ENCODE measurements at regions not wholly inside any gene's neighbourhood (a gene's known extent, or its start where the extent isn't known, plus 50 kb on each side); places are given as distances from the start of the nearest gene placed in this dataset.
A peak's percentile ranks its signal among the peaks of the same experiment; 100 is the strongest.

DNA sequence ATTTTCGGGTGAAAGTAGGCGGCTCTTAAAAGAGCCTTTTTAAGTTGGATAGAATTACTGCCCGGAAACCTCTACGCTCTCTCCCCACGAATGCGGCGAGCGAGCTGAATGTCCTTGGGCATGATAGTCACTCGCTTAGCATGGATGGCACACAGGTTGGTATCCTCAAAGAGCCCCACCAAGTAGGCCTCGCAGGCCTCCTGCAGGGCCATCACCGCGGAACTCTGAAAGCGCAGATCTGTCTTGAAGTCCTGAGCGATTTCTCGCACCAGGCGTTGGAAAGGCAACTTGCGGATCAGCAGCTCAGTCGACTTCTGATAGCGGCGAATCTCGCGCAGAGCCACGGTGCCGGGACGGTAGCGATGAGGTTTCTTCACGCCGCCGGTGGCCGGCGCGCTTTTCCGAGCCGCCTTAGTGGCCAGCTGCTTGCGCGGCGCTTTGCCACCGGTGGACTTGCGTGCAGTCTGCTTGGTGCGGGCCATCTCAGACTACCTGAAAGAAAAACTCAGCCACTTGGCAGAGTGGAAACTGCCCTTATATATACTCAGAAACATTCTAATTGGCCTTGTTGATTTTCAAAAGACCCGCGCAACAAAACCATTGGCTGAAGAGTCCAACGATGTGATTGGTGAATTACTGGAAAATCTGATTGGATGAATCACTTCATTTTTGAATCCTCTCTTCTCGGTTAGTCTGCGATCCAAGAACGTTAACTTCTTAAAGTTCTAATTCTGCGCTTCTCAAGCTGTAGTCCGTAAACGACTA is 93.9 kb upstream of the BTN3A2 start:
- Histone ChIP-seq H3K36me3 (ENCODE audit: control insufficient read depth in 1 of 2, insufficient read depth in 2 of 2, low read length in 2 of 2) (no peaks in the 10 kb centered on the region), H3K4me3 (ENCODE audit: low read depth, low read length) (peak overlapping the region; percentile 74), H3K27me3 (ENCODE audit: insufficient read depth, low read length) (no peaks in the 10 kb centered on the region), H3K18ac (ENCODE audit: low read length) (peak overlapping the region; percentile 85), H3K79me1 (ENCODE audit: low read length) (peaks cover 15% of the 10 kb centered on the region), H4K8ac (ENCODE audit: low read depth, low read length) (peak overlapping the region; percentile 51), H3K4me1 (ENCODE audit: control insufficient read depth in 1 of 2, insufficient read depth in 2 of 2, low read length in 2 of 2) (peaks cover 0 to 3% of the 10 kb centered on the region in 2 experiments), H2BK5ac (ENCODE audit: low read depth, low read length, poor library complexity) (peak overlapping the region; percentile 22), H3K9me3 (ENCODE audit: insufficient read depth, low read depth, low read length) (no peaks in the 10 kb centered on the region), H3K14ac (ENCODE audit: low read length) (peak overlapping the region; percentile 17), H2BK120ac (ENCODE audit: insufficient read depth, low read length, poor library complexity) (no peak overlapping the region), H3K79me2 (ENCODE audit: control insufficient read depth, insufficient read depth, low read length, poor library complexity) (peaks cover 6% of the 10 kb centered on the region), H2BK12ac (ENCODE audit: low read length) (no peak overlapping the region), H3K4me2 (ENCODE audit: low read length) (peak overlapping the region; percentile 99), H3K27ac (ENCODE audit: low read depth, low read length) (peak overlapping the region; percentile 93), H4K12ac (ENCODE audit: low read depth, low read length) (no peak overlapping the region), H3K9ac (ENCODE audit: low read length) (peak overlapping the region; percentile 65), H2AK5ac (ENCODE audit: low read length) (no peak overlapping the region), H3K4ac (ENCODE audit: low read depth, low read length) (peak overlapping the region; percentile 8), H2AFZ (ENCODE audit: insufficient read depth, low read length, poor library complexity) (peak overlapping the region; percentile 57), H3K23ac (ENCODE audit: low read length) (no peak overlapping the region), H4K91ac (ENCODE audit: low read depth, low read length) (no peak overlapping the region)
- peak; percentile 60 to 92 for DNase-seq
- no CpG with 5 or more reads among the region's 49 CpGs for WGBS (ENCODE audit: extremely low coverage, insufficient coverage, insufficient read length)

DNA sequence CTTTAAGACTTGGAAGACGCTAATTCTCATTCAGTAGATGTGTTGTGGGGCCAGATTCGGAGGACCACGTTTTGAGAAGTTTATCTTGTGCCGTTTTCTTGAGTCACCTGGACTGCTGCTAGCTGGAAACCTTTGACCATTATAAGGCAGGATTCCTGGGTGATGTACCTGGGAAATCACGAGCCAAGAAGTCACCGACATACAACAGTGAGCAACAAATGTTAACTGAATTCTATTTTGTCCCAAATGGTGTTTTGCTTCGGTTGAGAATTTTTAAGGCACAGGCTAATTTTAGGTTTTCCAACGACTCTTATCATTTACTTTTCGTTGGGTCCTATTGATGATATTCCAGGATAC is 93.4 kb upstream of the BTN3A2 start:
- Histone ChIP-seq H3K79me1 (ENCODE audit: low read length) (peaks cover 15% of the 10 kb centered on the region), H3K14ac (ENCODE audit: low read length) (no peak overlapping the region), H3K4me1 (ENCODE audit: control insufficient read depth in 1 of 2, insufficient read depth in 2 of 2, low read length in 2 of 2) (peaks cover 0 to 3% of the 10 kb centered on the region in 2 experiments), H3K4me2 (ENCODE audit: low read length) (peak overlapping the region; percentile 99), H3K4ac (ENCODE audit: low read depth, low read length) (no peak overlapping the region), H3K79me2 (ENCODE audit: control insufficient read depth, insufficient read depth, low read length, poor library complexity) (peaks cover 6% of the 10 kb centered on the region), H4K91ac (ENCODE audit: low read depth, low read length) (peak overlapping the region; percentile 91), H2AFZ (ENCODE audit: insufficient read depth, low read length, poor library complexity) (peak overlapping the region; percentile 57), H2AK5ac (ENCODE audit: low read length) (no peak overlapping the region), H3K27me3 (ENCODE audit: insufficient read depth, low read length) (no peaks in the 10 kb centered on the region), H2BK12ac (ENCODE audit: low read length) (no peak overlapping the region), H3K18ac (ENCODE audit: low read length) (no peak overlapping the region), H3K36me3 (ENCODE audit: control insufficient read depth in 1 of 2, insufficient read depth in 2 of 2, low read length in 2 of 2) (no peaks in the 10 kb centered on the region), H3K9me3 (ENCODE audit: insufficient read depth, low read depth, low read length) (no peaks in the 10 kb centered on the region), H3K27ac (ENCODE audit: low read depth, low read length) (peak overlapping the region; percentile 93), H3K23ac (ENCODE audit: low read length) (no peak overlapping the region), H3K9ac (ENCODE audit: low read length) (peak overlapping the region; percentile 65), H4K12ac (ENCODE audit: low read depth, low read length) (no peak overlapping the region), H4K8ac (ENCODE audit: low read depth, low read length) (peak overlapping the region; percentile 51), H2BK5ac (ENCODE audit: low read depth, low read length, poor library complexity) (no peak overlapping the region), H2BK120ac (ENCODE audit: insufficient read depth, low read length, poor library complexity) (no peak overlapping the region), H3K4me3 (ENCODE audit: low read depth, low read length) (peak overlapping the region; percentile 45)
- DNase-seq, result peak in 1 of 2 donors; percentile 24
- WGBS (ENCODE audit: extremely low coverage, insufficient coverage, insufficient read length), result no CpG with 5 or more reads among the region's 9 CpGs

DNA sequence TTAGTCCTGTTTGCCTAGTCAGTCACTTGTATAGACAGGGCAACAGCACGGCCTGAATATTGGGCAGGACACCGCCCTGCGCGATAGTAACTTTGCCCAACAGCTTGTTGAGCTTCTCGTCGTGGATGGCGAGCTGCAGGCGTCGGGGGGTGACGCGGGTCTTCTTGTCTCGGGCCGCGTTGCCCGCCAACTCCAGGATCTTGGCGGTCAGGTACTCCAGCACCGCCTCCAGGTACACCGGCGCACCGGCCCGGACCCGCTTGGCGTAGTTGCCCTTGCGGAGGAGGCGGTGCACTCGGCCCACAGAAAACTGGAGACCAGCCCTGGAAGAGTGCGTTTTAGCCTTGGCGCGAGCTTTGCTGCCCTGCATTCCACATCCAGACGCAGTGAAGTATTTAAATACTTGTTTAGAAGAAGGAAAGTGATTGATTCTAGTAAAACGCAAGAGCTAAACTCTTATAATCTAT is 92.8 kb upstream of the BTN3A2 start:
- H2AK5ac ChIP-seq (ENCODE audit: low read length), result no peak overlapping the region
- peak overlapping the region; percentile 83 for H2BK5ac ChIP-seq (ENCODE audit: low read depth, low read length, poor library complexity)
- peak overlapping the region; percentile 99 for H3K4me2 ChIP-seq (ENCODE audit: low read length)
- H3K4me1 ChIP-seq (ENCODE audit: control insufficient read depth in 1 of 2, insufficient read depth in 2 of 2, low read length in 2 of 2), result peaks cover 0 to 3% of the 10 kb centered on the region in 2 experiments
- DNase-seq, result peak; percentile 45 to 75
- peak overlapping the region; percentile 52 for H4K12ac ChIP-seq (ENCODE audit: low read depth, low read length)
- no peaks in the 10 kb centered on the region for H3K27me3 ChIP-seq (ENCODE audit: insufficient read depth, low read length)
- peak overlapping the region; percentile 93 for H3K27ac ChIP-seq (ENCODE audit: low read depth, low read length)
- H3K36me3 ChIP-seq (ENCODE audit: control insufficient read depth in 1 of 2, insufficient read depth in 2 of 2, low read length in 2 of 2), result no peaks in the 10 kb centered on the region
- H4K91ac ChIP-seq (ENCODE audit: low read depth, low read length), result peak overlapping the region; percentile 91
- H3K9me3 ChIP-seq (ENCODE audit: insufficient read depth, low read depth, low read length), result no peaks in the 10 kb centered on the region
- H3K79me1 ChIP-seq (ENCODE audit: low read length), result peaks cover 15% of the 10 kb centered on the region
- H2BK120ac ChIP-seq (ENCODE audit: insufficient read depth, low read length, poor library complexity), result peak overlapping the region; percentile 67
- H3K4ac ChIP-seq (ENCODE audit: low read depth, low read length), result peak overlapping the region; percentile 38
- peak overlapping the region; percentile 32 for H2BK12ac ChIP-seq (ENCODE audit: low read length)
- H3K18ac ChIP-seq (ENCODE audit: low read length), result peak overlapping the region; percentile 96
- H3K4me3 ChIP-seq (ENCODE audit: low read depth, low read length), result peak overlapping the region; percentile 78
- H3K23ac ChIP-seq (ENCODE audit: low read length), result no peak overlapping the region
- H2AFZ ChIP-seq (ENCODE audit: insufficient read depth, low read length, poor library complexity), result peak overlapping the region; percentile 79
- peak overlapping the region; percentile 88 for H3K9ac ChIP-seq (ENCODE audit: low read length)
- peaks cover 6% of the 10 kb centered on the region for H3K79me2 ChIP-seq (ENCODE audit: control insufficient read depth, insufficient read depth, low read length, poor library complexity)
- no CpG with 5 or more reads among the region's 31 CpGs for WGBS (ENCODE audit: extremely low coverage, insufficient coverage, insufficient read length)
- H3K14ac ChIP-seq (ENCODE audit: low read length), result peak overlapping the region; percentile 89
- H4K8ac ChIP-seq (ENCODE audit: low read depth, low read length), result peak overlapping the region; percentile 59

DNA sequence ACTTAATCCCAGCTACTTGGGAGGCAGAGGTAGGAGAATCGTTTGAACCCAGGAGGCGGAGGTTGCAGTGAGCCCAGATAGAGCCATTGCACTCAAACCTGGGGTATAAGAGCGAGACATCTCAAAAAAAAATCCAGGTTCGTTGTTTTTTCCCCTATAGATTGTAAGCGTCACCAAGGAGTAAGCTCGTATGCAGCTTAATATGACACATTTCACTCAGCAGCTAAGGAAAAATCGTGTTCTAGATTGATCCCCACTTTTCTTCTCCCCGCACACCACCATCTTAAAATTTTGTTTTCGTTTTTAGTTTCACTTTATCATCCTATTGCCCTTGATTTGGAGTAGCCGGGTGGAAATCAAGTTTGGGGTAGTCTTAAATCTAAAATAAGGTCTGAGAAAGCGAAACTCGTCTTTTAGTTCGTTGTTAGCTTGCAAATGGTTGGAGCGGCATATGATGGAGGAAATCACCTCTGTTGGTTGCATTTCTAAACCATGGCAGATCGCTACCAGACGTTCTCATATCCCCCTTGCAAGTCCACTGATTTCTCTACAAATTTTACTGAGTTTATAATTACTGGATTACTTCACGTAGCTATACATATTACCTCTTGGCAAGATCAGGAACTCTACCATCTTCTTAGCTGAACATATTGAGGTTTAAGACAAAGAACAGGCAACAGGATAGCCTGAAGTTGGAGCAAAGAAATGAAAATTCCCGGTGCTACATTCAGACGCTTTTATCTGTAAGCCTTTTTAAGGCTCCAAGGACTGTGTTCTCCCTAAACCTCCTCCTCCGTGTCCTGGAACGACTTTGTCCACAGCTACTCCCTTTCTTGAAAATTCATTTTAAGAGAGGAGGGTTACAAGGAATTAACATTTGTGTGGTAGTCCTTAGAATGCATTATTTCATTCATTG is 91.1 kb upstream of the BTN3A2 start:
- Histone ChIP-seq H3K27me3 (ENCODE audit: insufficient read depth, low read length) (no peaks in the 10 kb centered on the region), H3K9me3 (ENCODE audit: insufficient read depth, low read depth, low read length) (no peaks in the 10 kb centered on the region), H2BK12ac (ENCODE audit: low read length) (no peak overlapping the region), H3K27ac (ENCODE audit: low read depth, low read length) (peak overlapping the region; percentile 84), H4K8ac (ENCODE audit: low read depth, low read length) (no peak overlapping the region), H3K14ac (ENCODE audit: low read length) (no peak overlapping the region), H3K4me2 (ENCODE audit: low read length) (peak overlapping the region; percentile 80), H3K4me1 (ENCODE audit: control insufficient read depth in 1 of 2, insufficient read depth in 2 of 2, low read length in 2 of 2) (peaks cover 0 to 3% of the 10 kb centered on the region in 2 experiments), H4K12ac (ENCODE audit: low read depth, low read length) (no peak overlapping the region), H4K91ac (ENCODE audit: low read depth, low read length) (no peak overlapping the region), H3K36me3 (ENCODE audit: control insufficient read depth in 1 of 2, insufficient read depth in 2 of 2, low read length in 2 of 2) (no peaks in the 10 kb centered on the region), H3K23ac (ENCODE audit: low read length) (no peak overlapping the region), H3K4me3 (ENCODE audit: low read depth, low read length) (peak overlapping the region; percentile 54), H2BK5ac (ENCODE audit: low read depth, low read length, poor library complexity) (no peak overlapping the region), H3K79me2 (ENCODE audit: control insufficient read depth, insufficient read depth, low read length, poor library complexity) (peaks cover 6% of the 10 kb centered on the region), H2BK120ac (ENCODE audit: insufficient read depth, low read length, poor library complexity) (peak overlapping the region; percentile 27), H3K4ac (ENCODE audit: low read depth, low read length) (no peak overlapping the region), H3K79me1 (ENCODE audit: low read length) (peaks cover 15% of the 10 kb centered on the region), H2AFZ (ENCODE audit: insufficient read depth, low read length, poor library complexity) (no peak overlapping the region), H3K9ac (ENCODE audit: low read length) (peak overlapping the region; percentile 35), H3K18ac (ENCODE audit: low read length) (no peak overlapping the region), H2AK5ac (ENCODE audit: low read length) (no peak overlapping the region)
- peak in 1 of 2 donors; percentile 19 for DNase-seq
- no CpG with 5 or more reads among the region's 21 CpGs for WGBS (ENCODE audit: extremely low coverage, insufficient coverage, insufficient read length)
